ENCODE measurements at regions not wholly inside any gene's neighbourhood (a gene's known extent, or its start where the extent isn't known, plus 50 kb on each side); places are given as distances from the start of the nearest gene placed in this dataset.

DNA sequence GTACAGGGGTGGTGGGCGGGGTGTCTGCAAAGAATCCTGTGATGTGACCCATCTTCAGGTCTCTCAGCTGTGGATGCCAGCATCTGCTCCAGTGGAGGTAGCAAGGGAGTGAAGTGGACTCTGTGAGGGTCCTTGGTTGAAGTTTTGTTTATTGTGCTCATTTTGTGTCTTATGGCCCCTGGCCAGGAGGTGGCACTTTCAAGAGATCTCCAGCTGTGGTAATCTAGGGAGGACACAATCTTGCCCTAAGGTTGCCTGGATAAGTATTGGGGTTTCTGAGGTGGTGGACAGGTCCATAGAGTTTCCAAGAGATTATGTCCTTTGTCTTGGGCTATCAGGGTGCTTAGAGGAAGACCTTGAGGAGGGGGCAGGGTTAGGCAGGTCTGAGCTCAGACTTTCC, 260.7 kb downstream of the CCDC59 start:
- TF ChIP-seq, protein P1, sequence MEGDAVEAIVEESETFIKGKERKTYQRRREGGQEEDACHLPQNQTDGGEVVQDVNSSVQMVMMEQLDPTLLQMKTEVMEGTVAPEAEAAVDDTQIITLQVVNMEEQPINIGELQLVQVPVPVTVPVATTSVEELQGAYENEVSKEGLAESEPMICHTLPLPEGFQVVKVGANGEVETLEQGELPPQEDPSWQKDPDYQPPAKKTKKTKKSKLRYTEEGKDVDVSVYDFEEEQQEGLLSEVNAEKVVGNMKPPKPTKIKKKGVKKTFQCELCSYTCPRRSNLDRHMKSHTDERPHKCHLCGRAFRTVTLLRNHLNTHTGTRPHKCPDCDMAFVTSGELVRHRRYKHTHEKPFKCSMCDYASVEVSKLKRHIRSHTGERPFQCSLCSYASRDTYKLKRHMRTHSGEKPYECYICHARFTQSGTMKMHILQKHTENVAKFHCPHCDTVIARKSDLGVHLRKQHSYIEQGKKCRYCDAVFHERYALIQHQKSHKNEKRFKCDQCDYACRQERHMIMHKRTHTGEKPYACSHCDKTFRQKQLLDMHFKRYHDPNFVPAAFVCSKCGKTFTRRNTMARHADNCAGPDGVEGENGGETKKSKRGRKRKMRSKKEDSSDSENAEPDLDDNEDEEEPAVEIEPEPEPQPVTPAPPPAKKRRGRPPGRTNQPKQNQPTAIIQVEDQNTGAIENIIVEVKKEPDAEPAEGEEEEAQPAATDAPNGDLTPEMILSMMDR (IDR thresholded peaks at IDR 0.05; ENCODE audit: insufficient read depth, low read depth, low read length) = no peak
- TF ChIP-seq EZH2 (IDR thresholded peaks at IDR 0.05; ENCODE audit: insufficient read depth, low read length) = no peak

Data from astrocyte (in vitro differentiated cells and primary cell).